Activated T-helper 1 cell treated with anti-CD3 and anti-CD28 coated beads, Interleukin-12 subunit alpha, Interleukin-12 subunit beta, Interleukin-2, Interleukin-4 antibody, amounts not matched to agents 30 ng/mL and 10 ng/mL and 1 ng/mL, durations not matched to agents 14 hours and 24 hours and 36 hours (primary cell): ENCODE measurements at regions not wholly inside any gene's neighbourhood (a gene's known extent, or its start where the extent isn't known, plus 50 kb on each side); places are given as distances from the start of the nearest gene placed in this dataset.
"Not testable (repeated sequence)": the region's sequence is repeated elsewhere in the genome, so short reads cannot be mapped to it uniquely, and the experiment has no call there.

Experiments
- DNase-seq: peaks from one replicate; pipeline ENCODE4 v3.0.0; 2021; ENCODE audit warnings: low spot score
- H3K27ac Mint-ChIP-seq: one replicate; pipeline ENCODE4 v1.8.0; 2021; ENCODE audit warnings: mild to moderate bottlenecking, mixed read lengths
- H3K27me3 Mint-ChIP-seq: one replicate; pipeline ENCODE4 v1.8.0; 2022; ENCODE audit warnings: mild to moderate bottlenecking, moderate library complexity, mixed read lengths; ENCODE audit not compliant: insufficient read depth
- H3K36me3 Mint-ChIP-seq: one replicate; pipeline ENCODE4 v1.8.0; 2021; ENCODE audit warnings: low read depth, mixed read lengths
- H3K4me1 Mint-ChIP-seq: one replicate; pipeline ENCODE4 v1.8.0; 2021; ENCODE audit warnings: low read depth, mixed read lengths
- H3K4me3 Mint-ChIP-seq: one replicate; pipeline ENCODE4 v1.8.0; 2021; ENCODE audit warnings: mild to moderate bottlenecking, moderate library complexity, mixed read lengths
- H3K9me3 Mint-ChIP-seq: one replicate; pipeline ENCODE4 v1.8.0; 2021; ENCODE audit warnings: mixed read lengths
- intact Hi-C: fragments of 100-400 bp; cut with micrococcal nuclease; formaldehyde crosslinking; loops from one replicate; pipeline ENCODE4 v1.15.1; 2024

DNA sequence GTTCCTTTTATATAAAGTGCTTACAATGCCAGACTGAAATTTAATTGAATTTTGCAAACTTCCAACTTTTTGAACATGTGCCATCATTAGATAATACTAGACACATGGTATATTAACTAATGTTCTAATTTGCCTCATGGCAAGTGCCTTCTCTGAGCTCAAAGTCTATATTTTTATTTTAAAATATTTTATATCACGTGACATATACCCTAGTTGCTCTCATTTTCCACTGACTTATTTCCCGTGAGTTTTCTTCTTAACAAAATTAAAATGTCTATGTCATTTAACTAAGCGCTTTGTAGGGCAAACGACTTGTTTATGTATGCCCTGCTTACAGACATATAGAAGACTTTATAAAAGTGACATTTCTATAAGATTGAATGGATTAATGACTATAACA lies 509.6 kb upstream of the SYT4 start:
- Mint-ChIP-seq H3K36me3 (no peaks in the 10 kb centered on the region), H3K27me3 (no peaks in the 10 kb centered on the region), H3K4me3 (no peak overlapping the region), H3K27ac (no peak overlapping the region), H3K9me3 (no peaks in the 10 kb centered on the region), H3K4me1 (no peaks in the 10 kb centered on the region)
- no peak for DNase-seq
- intact Hi-C loops = no loop called here

GRCh38 chr18:43787721-43788120 lies 510.4 kb upstream of the SYT4 start:
- H3K4me3 Mint-ChIP-seq, H3K9me3 Mint-ChIP-seq, intact Hi-C loops, H3K27ac Mint-ChIP-seq, DNase-seq, H3K4me1 Mint-ChIP-seq, H3K27me3 Mint-ChIP-seq, H3K36me3 Mint-ChIP-seq: not testable (repeated sequence)

DNA sequence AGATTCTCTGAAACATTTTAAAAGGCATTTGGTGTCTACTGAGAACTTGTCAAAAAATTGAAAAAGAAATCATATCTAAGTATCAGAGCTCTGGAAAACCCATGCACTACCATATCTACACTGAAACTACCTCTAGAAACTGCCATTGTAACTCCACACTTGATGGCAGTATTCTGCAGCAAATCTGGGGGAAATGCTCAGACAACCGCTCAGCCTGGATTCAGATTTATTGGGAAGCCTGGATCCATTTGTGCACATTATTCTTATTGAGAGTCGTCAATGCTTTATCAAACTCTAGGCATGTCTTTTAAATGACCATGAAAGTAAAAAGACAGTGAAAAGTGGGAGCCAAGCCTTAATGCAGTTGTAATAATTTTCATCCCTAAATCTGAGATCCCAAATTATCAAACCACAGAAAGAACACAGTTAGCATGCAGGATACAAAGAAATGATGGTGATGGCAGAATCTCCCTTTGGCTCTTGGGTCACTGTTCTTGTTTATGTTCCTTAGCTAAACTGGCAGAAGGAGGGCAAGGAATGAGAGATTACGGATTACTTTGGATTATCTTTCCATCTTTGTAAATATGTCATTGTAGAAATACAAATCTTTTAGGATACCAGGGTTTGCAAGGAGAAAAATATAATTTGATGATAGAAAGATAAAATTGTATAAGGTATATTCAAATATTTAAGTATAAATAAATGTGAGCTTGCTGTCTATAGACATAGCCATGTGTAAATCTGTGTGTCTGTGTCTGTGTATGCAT lies 512.1 kb upstream of the SYT4 start:
- Mint-ChIP-seq H3K4me1 (no peaks in the 10 kb centered on the region), H3K4me3 (no peak overlapping the region), H3K36me3 (no peaks in the 10 kb centered on the region), H3K9me3 (no peaks in the 10 kb centered on the region), H3K27me3 (no peaks in the 10 kb centered on the region), H3K27ac (no peak overlapping the region)
- DNase-seq = no peak
- intact Hi-C loops = no loop called here

DNA sequence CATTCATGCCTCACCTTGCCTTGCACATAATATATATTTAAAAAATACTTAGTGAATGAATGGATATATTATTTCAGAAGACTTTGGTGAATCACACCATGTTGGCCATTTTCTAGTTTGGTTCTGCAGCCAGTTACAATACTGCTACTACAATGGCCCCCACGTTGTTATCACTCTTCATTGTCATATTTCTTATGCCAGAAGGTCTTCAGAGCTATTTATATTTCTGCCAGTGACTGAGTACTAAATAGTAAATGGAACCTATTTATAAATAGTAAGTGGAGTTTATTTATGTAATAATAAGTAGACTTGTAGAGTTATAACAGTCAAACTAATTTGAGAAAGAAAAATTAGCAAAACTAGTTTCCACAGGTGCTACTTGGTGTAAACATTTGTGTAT lies 516.6 kb upstream of the SYT4 start:
- intact Hi-C loops = no loop called here
- H3K36me3 Mint-ChIP-seq = no peaks in the 10 kb centered on the region
- no peaks in the 10 kb centered on the region for H3K4me1 Mint-ChIP-seq
- no peak overlapping the region for H3K4me3 Mint-ChIP-seq
- H3K27me3 Mint-ChIP-seq = no peaks in the 10 kb centered on the region
- no peaks in the 10 kb centered on the region for H3K9me3 Mint-ChIP-seq
- DNase-seq = no peak
- H3K27ac Mint-ChIP-seq = no peak overlapping the region

GRCh38 chr18:43794363-43794762 lies 517.1 kb upstream of the SYT4 start:
- Mint-ChIP-seq H3K36me3 (no peaks in the 10 kb centered on the region), H3K4me3 (no peak overlapping the region), H3K9me3 (no peaks in the 10 kb centered on the region), H3K27me3 (no peaks in the 10 kb centered on the region), H3K4me1 (no peaks in the 10 kb centered on the region), H3K27ac (no peak overlapping the region)
- intact Hi-C loops = no loop called here
- no peak for DNase-seq

DNA sequence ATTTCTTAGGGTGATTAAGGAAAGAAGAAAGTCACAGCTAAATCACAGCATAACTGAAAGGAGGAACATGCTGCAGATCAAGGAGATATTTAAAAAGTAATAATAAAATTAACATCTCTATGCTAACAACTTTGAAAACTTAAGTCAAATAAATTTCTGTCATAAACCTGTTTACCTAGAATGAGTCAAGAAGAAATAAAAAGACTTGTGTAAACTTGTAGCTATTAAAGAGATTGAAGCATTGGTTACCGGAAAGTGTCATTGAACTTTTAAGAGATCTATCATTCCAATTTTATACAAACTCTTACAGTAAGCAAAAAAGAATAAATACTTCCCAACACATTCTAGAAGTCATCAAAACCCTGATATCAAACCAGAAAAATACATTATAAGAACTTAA lies 520.1 kb upstream of the SYT4 start:
- no peak overlapping the region for H3K4me3 Mint-ChIP-seq
- no peaks in the 10 kb centered on the region for H3K27me3 Mint-ChIP-seq
- H3K36me3 Mint-ChIP-seq = no peaks in the 10 kb centered on the region
- no peaks in the 10 kb centered on the region for H3K4me1 Mint-ChIP-seq
- H3K9me3 Mint-ChIP-seq = no peaks in the 10 kb centered on the region
- no peak overlapping the region for H3K27ac Mint-ChIP-seq
- intact Hi-C loops = no loop called here
- no peak for DNase-seq

DNA sequence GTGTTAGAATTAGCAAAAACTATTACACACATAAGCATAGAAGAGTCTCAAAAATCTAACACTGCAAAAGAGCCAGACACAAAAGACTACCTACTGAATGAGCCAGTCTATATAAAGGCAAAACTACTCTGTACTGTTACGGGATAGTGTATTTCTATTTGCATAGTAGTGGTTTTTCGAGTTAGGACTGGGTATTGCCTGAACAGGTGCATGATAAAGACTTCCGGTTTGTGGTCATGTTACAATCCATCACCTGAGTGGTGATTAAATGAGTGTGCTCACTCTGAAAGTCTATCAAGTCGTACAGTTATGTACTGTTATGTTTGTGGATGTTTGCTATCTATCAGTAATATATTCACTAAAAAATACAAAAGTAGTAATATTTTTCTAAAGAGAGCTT lies 523.3 kb upstream of the SYT4 start:
- DNase-seq = no peak
- Mint-ChIP-seq H3K27me3 (no peaks in the 10 kb centered on the region), H3K4me1 (no peaks in the 10 kb centered on the region), H3K36me3 (no peaks in the 10 kb centered on the region), H3K4me3 (no peak overlapping the region), H3K9me3 (no peaks in the 10 kb centered on the region), H3K27ac (no peak overlapping the region)
- intact Hi-C loops = no loop called here

GRCh38 chr18:43805646-43806194 lies 528.4 kb upstream of the SYT4 start:
- no peak overlapping the region for H3K4me3 Mint-ChIP-seq
- no peak overlapping the region for H3K27ac Mint-ChIP-seq
- intact Hi-C loops = no loop called here
- no peaks in the 10 kb centered on the region for H3K27me3 Mint-ChIP-seq
- H3K4me1 Mint-ChIP-seq = no peaks in the 10 kb centered on the region
- DNase-seq = no peak
- no peaks in the 10 kb centered on the region for H3K9me3 Mint-ChIP-seq
- H3K36me3 Mint-ChIP-seq = no peaks in the 10 kb centered on the region

- DNase-seq = no peak
- H3K4me1 Mint-ChIP-seq = no peaks in the 10 kb centered on the region
- H3K9me3 Mint-ChIP-seq = no peaks in the 10 kb centered on the region
- no peak overlapping the region for H3K27ac Mint-ChIP-seq
- intact Hi-C loops = no loop called here
- H3K27me3 Mint-ChIP-seq = no peaks in the 10 kb centered on the region
- no peak overlapping the region for H3K4me3 Mint-ChIP-seq
- no peaks in the 10 kb centered on the region for H3K36me3 Mint-ChIP-seq
Observed at GRCh38 chr18:43812627-43813026, 535.3 kb upstream of the SYT4 start.

GRCh38 chr18:43819397-43819796 lies 542.1 kb upstream of the SYT4 start:
- Mint-ChIP-seq H3K27ac (no peak overlapping the region), H3K4me1 (no peaks in the 10 kb centered on the region), H3K27me3 (no peaks in the 10 kb centered on the region), H3K4me3 (no peak overlapping the region), H3K36me3 (no peaks in the 10 kb centered on the region), H3K9me3 (no peaks in the 10 kb centered on the region)
- no peak for DNase-seq
- intact Hi-C loops = no loop called here

- Mint-ChIP-seq H3K9me3 (no peaks in the 10 kb centered on the region), H3K36me3 (no peaks in the 10 kb centered on the region), H3K27ac (no peak overlapping the region), H3K4me3 (no peak overlapping the region), H3K27me3 (no peaks in the 10 kb centered on the region), H3K4me1 (no peaks in the 10 kb centered on the region)
- intact Hi-C loops = no loop called here
- no peak for DNase-seq
Observed at GRCh38 chr18:43819873-43820272, 542.6 kb upstream of the SYT4 start.

DNA sequence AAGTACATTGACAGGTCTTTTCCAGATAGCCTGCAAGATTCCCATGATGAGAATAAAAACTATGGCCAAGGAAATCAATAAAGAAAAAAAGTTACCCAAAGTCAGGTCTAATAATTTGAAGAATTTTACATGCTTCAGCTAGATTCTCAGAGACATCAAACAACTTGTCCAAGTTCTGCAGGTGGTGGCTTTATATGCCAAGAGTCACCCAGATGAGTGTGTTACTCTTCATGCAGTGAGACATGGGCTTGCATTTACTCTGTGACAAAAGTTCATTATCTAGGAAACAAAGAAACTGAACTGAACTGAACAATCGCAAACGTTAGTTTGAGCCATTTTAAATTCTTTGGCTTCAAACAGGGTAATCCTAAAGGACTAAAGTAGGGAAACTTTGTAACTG lies 548.5 kb upstream of the SYT4 start:
- Mint-ChIP-seq H3K27ac (no peak overlapping the region), H3K9me3 (peaks cover 5% of the 10 kb centered on the region), H3K36me3 (no peaks in the 10 kb centered on the region), H3K27me3 (no peaks in the 10 kb centered on the region), H3K4me1 (no peaks in the 10 kb centered on the region), H3K4me3 (no peak overlapping the region)
- intact Hi-C loops = no loop called here
- DNase-seq = no peak

GRCh38 chr18:43826215-43826614 lies 548.9 kb upstream of the SYT4 start:
- Mint-ChIP-seq H3K9me3 (peaks cover 5% of the 10 kb centered on the region), H3K4me3 (no peak overlapping the region), H3K27ac (no peak overlapping the region), H3K36me3 (no peaks in the 10 kb centered on the region), H3K4me1 (no peaks in the 10 kb centered on the region), H3K27me3 (no peaks in the 10 kb centered on the region)
- no peak for DNase-seq
- intact Hi-C loops = no loop called here

DNA sequence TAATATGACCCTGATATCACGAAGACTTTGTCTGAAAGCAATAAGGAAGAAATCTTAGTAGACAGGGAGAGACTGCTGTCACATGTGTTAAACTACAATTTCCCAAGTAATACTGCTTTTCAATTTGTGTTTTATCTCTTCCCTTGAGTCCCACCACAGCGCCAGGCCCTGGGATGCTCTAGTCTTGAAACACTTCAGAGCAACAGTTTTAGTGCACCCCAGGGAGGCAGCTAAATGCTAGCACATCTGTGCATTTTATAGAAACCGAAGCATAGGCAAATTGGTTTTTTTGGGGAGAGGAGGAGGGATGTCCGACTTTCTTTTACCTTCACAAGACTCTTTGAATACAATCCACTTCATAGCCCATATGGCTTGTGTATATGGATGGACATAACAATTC lies 550.0 kb upstream of the SYT4 start:
- no peak overlapping the region for H3K27ac Mint-ChIP-seq

More for the DNA sequence above, 550.0 kb upstream of the SYT4 start:
- H3K4me3 Mint-ChIP-seq = no peak overlapping the region
- no peaks in the 10 kb centered on the region for H3K27me3 Mint-ChIP-seq
- peaks cover 5% of the 10 kb centered on the region for H3K9me3 Mint-ChIP-seq
- H3K4me1 Mint-ChIP-seq = no peaks in the 10 kb centered on the region
- no peaks in the 10 kb centered on the region for H3K36me3 Mint-ChIP-seq
- no peak for DNase-seq
- intact Hi-C loops = no loop called here
